ENCODE measurements at regions not wholly inside any gene's neighbourhood (a gene's known extent, or its start where the extent isn't known, plus 50 kb on each side); places are given as distances from the start of the nearest gene placed in this dataset.

Small RNAs in the stretch of these regions (small RNA-seq; reads per million reads assigned to genes)
- gene RN7SL462P = 0 reads per million in 2 donors
